ACC112 (cell line): ENCODE measurements at regions not wholly inside any gene's neighbourhood (a gene's known extent, or its start where the extent isn't known, plus 50 kb on each side); places are given as distances from the start of the nearest gene placed in this dataset.

Source experiments
- H2AFZ ChIP-seq: fragments of 200-600 bp; sonication (generic); one replicate; pipeline ENCODE4 v1.6.0; 2017; ENCODE audit warnings: antibody characterized with exemption, low read length; ENCODE audit not compliant: unreplicated experiment
- H3K27ac ChIP-seq: fragments of 200-600 bp; sonication (generic); 2 replicates; pipeline ENCODE4 v1.5.1; 2014; ENCODE audit warnings: low read depth, mild to moderate bottlenecking, antibody characterized with exemption, low read length, moderate library complexity
- H3K27me3 ChIP-seq: fragments of 200-600 bp; sonication (generic); 2 replicates; pipeline ENCODE4 v1.6.1; 2014; ENCODE audit warnings: mild to moderate bottlenecking, antibody characterized with exemption, low read length, moderate library complexity, mixed read lengths; ENCODE audit not compliant: insufficient read depth
- H3K36me3 ChIP-seq: fragments of 200-600 bp; sonication (generic); 2 replicates; pipeline ENCODE4 v1.6.1; 2016; ENCODE audit warnings: mild to moderate bottlenecking, antibody characterized with exemption, low read length, moderate library complexity, mixed read lengths; ENCODE audit not compliant: insufficient read depth
- H3K4me1 ChIP-seq: fragments of 200-600 bp; sonication (generic); one replicate; pipeline ENCODE4 v1.6.1; 2016; ENCODE audit warnings: low read length, mixed read lengths; ENCODE audit not compliant: insufficient read depth, unreplicated experiment, control insufficient read depth
- H3K4me3 ChIP-seq: fragments of 200-600 bp; sonication (generic); 2 replicates; pipeline ENCODE4 v1.5.1; 2014; ENCODE audit warnings: mild to moderate bottlenecking, low read depth, low read length
- H3K79me2 ChIP-seq: fragments of 200-600 bp; sonication (generic); one replicate; pipeline ENCODE4 v1.6.0; 2016; ENCODE audit warnings: low read length; ENCODE audit not compliant: control insufficient read depth, unreplicated experiment, insufficient read depth

DNA sequence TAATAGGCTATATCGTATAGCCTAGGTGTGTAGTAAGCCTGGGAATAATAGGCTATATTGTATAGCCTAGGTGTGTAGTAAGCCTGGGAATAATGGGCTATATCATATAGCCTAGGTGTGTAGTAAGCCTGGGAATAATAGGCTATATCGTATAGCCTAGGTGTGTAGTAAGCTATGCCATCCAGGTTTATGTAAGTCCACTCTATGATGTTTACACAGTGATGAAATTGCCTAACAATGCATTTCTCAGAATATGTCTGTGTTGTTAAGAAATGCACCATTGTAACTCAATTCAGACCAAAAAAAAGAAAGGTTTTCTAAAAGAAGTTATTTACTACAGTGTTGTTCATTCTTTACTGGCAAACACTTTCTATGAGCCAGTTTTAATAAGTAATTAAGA lies 1387.2 kb downstream of the STIM2 start:
- no peak overlapping the region for H3K27ac ChIP-seq
- no peaks in the 10 kb centered on the region for H3K36me3 ChIP-seq
- H3K4me3 ChIP-seq = no peak overlapping the region
- no peaks in the 10 kb centered on the region for H3K4me1 ChIP-seq
- no peaks in the 10 kb centered on the region for H3K79me2 ChIP-seq
- no peak overlapping the region for H2AFZ ChIP-seq
- no peaks in the 10 kb centered on the region for H3K27me3 ChIP-seq

DNA sequence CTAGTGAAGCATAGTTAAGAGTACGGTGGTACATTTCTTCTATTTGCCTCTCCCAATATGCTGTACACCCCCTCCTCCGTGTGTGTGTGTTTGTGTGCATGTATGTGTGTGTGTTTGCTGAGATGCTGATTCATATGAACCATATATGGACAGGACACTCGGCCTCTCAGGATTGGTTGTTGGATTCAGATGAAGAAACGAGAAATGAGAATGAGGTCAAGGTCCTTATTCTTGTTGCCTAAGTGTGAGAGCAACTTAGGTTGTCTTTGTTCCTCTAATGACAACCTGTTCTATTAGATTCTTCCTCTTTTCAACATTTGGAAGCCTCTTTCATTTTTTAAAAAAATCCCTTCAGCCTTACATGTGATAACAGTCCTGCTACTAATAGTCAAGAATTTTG lies 1387.6 kb downstream of the STIM2 start:
- Histone ChIP-seq H3K36me3 (no peaks in the 10 kb centered on the region), H3K4me1 (no peaks in the 10 kb centered on the region), H2AFZ (no peak overlapping the region), H3K79me2 (no peaks in the 10 kb centered on the region), H3K4me3 (no peak overlapping the region), H3K27me3 (no peaks in the 10 kb centered on the region), H3K27ac (no peak overlapping the region)

DNA sequence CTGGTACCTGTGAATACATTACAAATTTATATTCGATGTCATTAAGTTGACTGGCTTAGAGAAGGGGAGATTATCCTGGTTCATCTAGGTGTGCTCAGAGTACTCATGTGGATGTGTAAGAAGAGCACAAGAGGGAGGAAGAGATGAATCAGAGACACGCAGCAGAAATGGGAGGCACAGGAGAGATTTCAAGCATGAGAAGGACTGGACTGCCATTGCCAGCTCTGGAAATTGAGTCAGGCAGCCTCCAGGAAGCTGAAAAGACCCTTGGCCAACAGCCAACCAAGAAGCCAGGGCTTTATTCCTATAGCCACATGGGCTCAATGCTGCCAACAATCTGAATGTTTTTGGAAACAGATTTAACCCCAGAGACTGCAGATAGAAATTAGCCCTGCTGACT lies 1390.0 kb downstream of the STIM2 start:
- no peaks in the 10 kb centered on the region for H3K27me3 ChIP-seq
- H3K79me2 ChIP-seq = no peaks in the 10 kb centered on the region
- H3K4me3 ChIP-seq = no peak overlapping the region
- no peak overlapping the region for H3K27ac ChIP-seq
- no peaks in the 10 kb centered on the region for H3K36me3 ChIP-seq
- H3K4me1 ChIP-seq = no peaks in the 10 kb centered on the region
- H2AFZ ChIP-seq = no peak overlapping the region

DNA sequence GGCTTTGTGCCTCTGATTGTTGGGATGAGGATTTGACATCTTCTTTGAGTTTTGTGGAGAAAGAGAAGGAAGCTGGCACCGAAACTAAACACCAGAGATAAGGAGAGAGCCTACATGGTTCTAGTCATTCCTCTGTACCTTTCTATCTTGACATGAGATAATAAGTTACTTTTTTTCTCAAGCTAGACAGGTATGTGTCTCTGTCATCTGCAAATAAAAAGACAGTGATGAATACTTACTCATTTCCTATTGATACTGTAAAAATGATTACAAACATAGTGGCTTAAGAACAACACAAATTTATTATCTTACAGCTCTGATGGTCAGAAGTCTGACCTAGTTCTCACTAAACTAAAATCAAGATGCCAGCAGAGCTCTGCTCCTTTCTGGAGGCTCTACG lies 1391.2 kb downstream of the STIM2 start:
- H3K27ac ChIP-seq = no peak overlapping the region
- H3K4me3 ChIP-seq = no peak overlapping the region
- no peaks in the 10 kb centered on the region for H3K27me3 ChIP-seq
- H3K79me2 ChIP-seq = no peaks in the 10 kb centered on the region
- no peak overlapping the region for H2AFZ ChIP-seq
- no peaks in the 10 kb centered on the region for H3K36me3 ChIP-seq
- no peaks in the 10 kb centered on the region for H3K4me1 ChIP-seq

DNA sequence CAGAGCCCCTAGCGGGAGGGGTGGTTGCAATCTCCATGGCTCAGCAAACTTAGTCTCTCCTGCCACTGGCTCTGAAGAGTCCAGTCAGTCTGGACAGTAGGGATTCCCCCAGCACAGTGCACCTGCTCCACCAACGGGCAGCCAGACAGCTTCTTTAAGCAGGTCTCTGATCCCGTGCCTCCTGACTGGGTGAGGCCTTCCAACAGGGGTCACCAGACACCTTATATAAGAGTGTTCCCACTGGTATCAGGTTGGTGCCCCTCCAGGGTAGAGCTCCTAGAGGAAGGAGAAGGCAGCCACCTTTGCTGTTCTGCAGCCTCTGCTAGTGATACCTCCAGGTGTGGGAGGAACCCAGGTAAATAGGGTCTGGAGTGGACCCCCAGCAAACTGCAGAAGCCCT lies 1393.4 kb downstream of the STIM2 start:
- no peaks in the 10 kb centered on the region for H3K79me2 ChIP-seq
- no peak overlapping the region for H2AFZ ChIP-seq
- no peak overlapping the region for H3K4me3 ChIP-seq
- H3K36me3 ChIP-seq = no peaks in the 10 kb centered on the region
- H3K4me1 ChIP-seq = no peaks in the 10 kb centered on the region
- no peaks in the 10 kb centered on the region for H3K27me3 ChIP-seq
- H3K27ac ChIP-seq = no peak overlapping the region

DNA sequence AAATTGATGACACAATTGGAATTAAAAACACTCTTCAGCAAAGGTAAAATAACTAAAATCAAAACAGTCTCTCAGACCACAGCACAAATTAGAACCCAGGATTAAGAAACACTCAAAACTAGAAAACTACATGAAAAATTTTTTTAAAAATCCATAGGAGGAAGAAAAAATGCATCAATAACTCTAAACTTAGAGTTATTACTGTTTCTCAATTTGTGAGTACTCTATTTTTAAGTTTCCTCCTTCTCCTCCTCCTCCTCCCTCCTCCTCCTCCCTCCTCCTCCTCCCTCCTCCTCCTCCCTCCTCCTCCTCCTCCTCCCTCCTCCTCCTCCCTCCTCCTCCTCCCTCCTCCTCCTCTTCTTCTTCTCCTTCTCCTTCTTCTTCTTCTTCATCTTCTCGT lies 1395.7 kb downstream of the STIM2 start:
- Histone ChIP-seq H2AFZ (no peak overlapping the region), H3K36me3 (no peaks in the 10 kb centered on the region), H3K4me3 (no peak overlapping the region), H3K27me3 (no peaks in the 10 kb centered on the region), H3K79me2 (no peaks in the 10 kb centered on the region), H3K4me1 (no peaks in the 10 kb centered on the region), H3K27ac (no peak overlapping the region)

DNA sequence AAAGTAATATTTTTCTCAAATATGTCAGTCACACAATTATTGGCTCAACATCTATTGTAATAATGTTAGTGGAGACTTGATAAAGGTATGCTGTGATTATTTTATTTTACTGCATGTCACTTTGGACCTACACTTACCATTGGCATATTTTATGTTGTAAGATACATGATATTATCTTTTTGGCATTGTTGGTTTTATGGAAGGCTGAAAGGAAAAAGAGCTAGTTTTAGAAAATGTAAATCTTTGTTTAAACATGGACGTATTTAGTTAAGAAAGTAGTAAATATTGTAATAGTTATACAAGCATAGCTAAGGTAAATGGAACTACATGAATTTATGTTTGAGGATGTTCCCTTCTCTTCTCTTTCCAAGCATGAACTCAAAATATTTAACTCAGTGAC lies 1399.3 kb downstream of the STIM2 start:
- H3K27me3 ChIP-seq = no peaks in the 10 kb centered on the region
- no peaks in the 10 kb centered on the region for H3K79me2 ChIP-seq
- no peak overlapping the region for H3K4me3 ChIP-seq
- H3K36me3 ChIP-seq = no peaks in the 10 kb centered on the region
- no peaks in the 10 kb centered on the region for H3K4me1 ChIP-seq
- no peak overlapping the region for H2AFZ ChIP-seq
- no peak overlapping the region for H3K27ac ChIP-seq

DNA sequence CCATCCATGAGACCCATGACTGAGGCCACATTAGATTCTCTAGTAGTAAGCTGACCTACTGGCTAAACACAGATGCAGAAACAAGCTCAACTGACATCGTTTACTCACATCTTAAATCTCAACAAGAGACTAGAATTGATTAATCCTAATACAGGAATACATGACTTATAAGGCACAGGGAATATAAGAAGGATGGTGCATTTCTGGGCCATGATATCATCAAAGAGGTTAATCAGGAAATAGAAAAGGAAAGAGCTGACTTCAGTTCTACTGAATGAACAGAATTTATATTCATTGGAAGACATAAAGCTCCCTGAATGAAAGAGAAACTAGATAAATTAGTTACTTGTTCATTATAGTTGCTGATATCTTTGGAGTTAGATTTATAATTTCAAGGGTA lies 1406.5 kb downstream of the STIM2 start:
- Histone ChIP-seq H3K4me1 (no peaks in the 10 kb centered on the region), H2AFZ (peak overlapping the region; percentile 39), H3K4me3 (no peak overlapping the region), H3K27ac (no peak overlapping the region), H3K36me3 (no peaks in the 10 kb centered on the region), H3K79me2 (no peaks in the 10 kb centered on the region), H3K27me3 (no peaks in the 10 kb centered on the region)

DNA sequence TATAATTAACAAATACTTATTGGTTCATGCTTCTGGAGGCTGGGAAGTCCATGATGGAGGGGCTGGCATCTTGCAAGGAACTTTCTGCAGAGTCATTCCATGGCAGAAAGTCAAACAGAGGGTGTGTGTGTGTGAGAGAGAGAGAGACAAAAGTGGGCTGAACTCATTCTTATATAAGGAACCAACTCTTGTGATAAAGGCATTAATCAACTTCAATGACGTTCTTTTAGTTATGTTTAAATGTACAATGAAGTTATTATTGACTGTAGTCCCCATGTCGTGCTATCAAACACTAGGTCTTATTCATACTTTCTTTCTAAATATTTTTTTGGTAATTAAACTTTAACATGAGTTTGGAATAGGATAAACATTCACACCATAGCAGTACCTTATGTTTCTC lies 1408.8 kb downstream of the STIM2 start:
- Histone ChIP-seq H3K4me3 (no peak overlapping the region), H2AFZ (peak overlapping the region; percentile 7)

DNA sequence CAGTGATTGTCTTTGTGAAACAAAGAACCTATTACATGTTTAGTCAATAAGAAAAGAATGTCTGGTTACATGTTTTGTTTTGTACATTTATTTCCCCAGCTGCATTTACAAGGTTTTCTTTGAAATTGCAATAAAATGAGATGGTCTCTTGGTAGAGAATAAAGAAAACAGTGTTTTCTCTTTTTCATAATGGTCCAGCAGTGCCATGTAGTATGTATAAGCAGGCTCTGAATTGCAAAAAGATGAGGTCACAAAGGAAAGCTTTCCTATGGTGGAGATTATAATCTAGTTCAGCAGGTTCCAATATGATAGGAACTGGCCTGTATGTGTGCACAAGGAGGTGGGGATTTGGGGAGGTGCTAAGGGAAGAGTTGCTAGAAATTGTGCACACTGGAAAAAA lies 1417.3 kb downstream of the STIM2 start:
- Histone ChIP-seq H3K79me2 (no peaks in the 10 kb centered on the region), H3K27ac (no peak overlapping the region), H3K4me3 (no peak overlapping the region), H3K36me3 (no peaks in the 10 kb centered on the region), H3K27me3 (no peaks in the 10 kb centered on the region), H2AFZ (no peak overlapping the region), H3K4me1 (peaks cover 14% of the 10 kb centered on the region)

More for the DNA sequence above, 1408.8 kb downstream of the STIM2 start:
- Histone ChIP-seq H3K36me3 (no peaks in the 10 kb centered on the region), H3K4me1 (no peaks in the 10 kb centered on the region), H3K79me2 (no peaks in the 10 kb centered on the region), H3K27ac (no peak overlapping the region), H3K27me3 (no peaks in the 10 kb centered on the region)

DNA sequence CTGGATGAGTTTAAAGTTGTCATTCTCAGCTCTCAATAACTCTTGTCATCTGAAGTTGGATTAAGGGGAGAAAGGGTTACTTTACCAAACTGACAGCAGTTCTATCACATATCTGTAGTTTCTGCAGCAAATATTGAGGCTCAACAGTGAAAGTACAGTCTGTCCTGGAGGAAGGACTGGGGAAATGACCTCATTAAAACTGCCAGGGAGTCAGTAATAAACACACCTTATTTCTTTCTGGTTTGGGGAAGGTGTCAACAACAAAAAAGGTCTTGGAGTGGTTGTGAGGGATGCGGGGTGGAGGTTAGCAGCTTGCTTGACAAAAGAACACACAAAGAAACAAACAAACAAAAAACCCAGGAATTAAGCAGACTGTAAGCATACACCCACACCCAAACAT lies 1418.0 kb downstream of the STIM2 start:
- H3K4me3 ChIP-seq = no peak overlapping the region
- H3K4me1 ChIP-seq = peaks cover 14% of the 10 kb centered on the region
- no peak overlapping the region; the same call in 1 of the 2 replicates for H3K27ac ChIP-seq
- H2AFZ ChIP-seq = peak overlapping the region; percentile 90
- H3K79me2 ChIP-seq = no peaks in the 10 kb centered on the region
- H3K36me3 ChIP-seq = no peaks in the 10 kb centered on the region
- H3K27me3 ChIP-seq = no peaks in the 10 kb centered on the region

DNA sequence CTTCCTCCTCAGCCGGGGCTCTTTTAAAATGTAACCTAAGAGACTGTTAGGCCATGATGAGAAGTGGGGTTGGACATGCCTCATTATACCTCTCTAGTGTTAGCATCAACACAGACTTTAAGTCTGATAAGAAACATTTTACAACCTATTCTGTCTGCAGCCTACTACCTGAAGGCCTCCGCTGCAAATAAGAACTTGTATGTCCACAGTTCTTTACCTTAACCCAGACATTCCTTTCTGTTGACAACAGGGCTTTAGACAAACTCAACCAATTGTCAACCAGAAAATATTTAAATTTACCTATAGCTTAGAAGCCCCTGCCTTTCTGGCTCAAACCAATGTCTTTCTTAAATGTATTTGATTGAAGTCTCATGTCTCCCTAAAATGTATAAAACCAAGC lies 1418.6 kb downstream of the STIM2 start:
- Histone ChIP-seq H3K36me3 (no peaks in the 10 kb centered on the region), H3K27ac (no peak overlapping the region), H2AFZ (no peak overlapping the region), H3K27me3 (no peaks in the 10 kb centered on the region), H3K4me3 (no peak overlapping the region), H3K79me2 (no peaks in the 10 kb centered on the region), H3K4me1 (peaks cover 14% of the 10 kb centered on the region)
